AG04450 (cell line): ENCODE measurements at regions not wholly inside any gene's neighbourhood (a gene's known extent, or its start where the extent isn't known, plus 50 kb on each side); places are given as distances from the start of the nearest gene placed in this dataset.

Experiments
- CTCF ChIA-PET: fragments of 300-600, 350-600 bp; formaldehyde crosslinking; extraction: SDS; loops from one replicate; lab custom pipeline; 2022; ENCODE audit warnings: antibody characterized with exemption, inconsistent platforms; lab: Charles Lee
- POLR2A ChIA-PET: fragments of 350-600 bp; formaldehyde crosslinking; extraction: SDS; loops from one replicate; lab custom pipeline; 2021; ENCODE audit warnings: antibody characterized with exemption, inconsistent platforms; lab: Yijun Ruan, JAX
- DNase-seq: peaks from one replicate; pipeline ENCODE4 v3.0.0-alpha.2; 2011; ENCODE audit warnings: low read depth, low spot score
- H3K27ac ChIP-seq: one replicate; pipeline ENCODE4 v1.5.1; 2012; ENCODE audit warnings: low read depth, low read length, control low read depth
- H3K27me3 ChIP-seq: one replicate; pipeline ENCODE4 v1.6.0; 2012; ENCODE audit warnings: low read length; ENCODE audit not compliant: control insufficient read depth, insufficient read depth
- H3K4me3 ChIP-seq: 2 replicates; pipeline ENCODE4 v1.5.1; 2011; ENCODE audit warnings: mild to moderate bottlenecking, low read depth, low read length, control low read depth
- H3K9me3 ChIP-seq: 2 replicates; pipeline ENCODE4 v1.5.1; 2012; ENCODE audit warnings: low read length; ENCODE audit not compliant: control insufficient read depth, insufficient read depth
- TF ChIP-seq, protein P1 (sequence below): IDR thresholded peaks from 2 replicates; pipeline ENCODE4 v1.5.1; 2011; ENCODE audit warnings: low read depth, low read length, control low read depth, inconsistent platforms

DNA sequence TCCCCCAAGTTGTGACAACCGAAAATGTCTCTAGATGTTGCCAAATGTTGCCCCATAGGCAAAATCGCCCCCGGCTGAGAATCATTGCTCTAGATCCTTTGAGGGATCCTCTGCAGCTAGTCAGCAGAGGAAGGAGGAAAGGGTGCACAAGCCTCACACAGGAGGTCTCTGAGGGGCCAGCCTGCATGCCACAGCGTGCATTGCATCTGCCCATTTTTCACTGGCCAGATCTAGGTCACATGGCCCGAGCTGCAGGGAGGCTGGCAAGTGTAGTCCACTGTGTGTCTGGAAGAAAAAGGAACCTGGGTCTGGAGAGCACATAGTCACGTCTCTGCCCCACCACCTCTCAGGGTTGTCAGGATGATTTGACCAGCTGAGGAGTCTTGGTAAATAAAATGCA, 138.2 kb downstream of the CCT6B start:
- Histone ChIP-seq H3K27ac (no peak overlapping the region), H3K9me3 (no peaks in the 10 kb centered on the region), H3K4me3 (no peak overlapping the region), H3K27me3 (no peaks in the 10 kb centered on the region)
- TF ChIP-seq, protein P1, sequence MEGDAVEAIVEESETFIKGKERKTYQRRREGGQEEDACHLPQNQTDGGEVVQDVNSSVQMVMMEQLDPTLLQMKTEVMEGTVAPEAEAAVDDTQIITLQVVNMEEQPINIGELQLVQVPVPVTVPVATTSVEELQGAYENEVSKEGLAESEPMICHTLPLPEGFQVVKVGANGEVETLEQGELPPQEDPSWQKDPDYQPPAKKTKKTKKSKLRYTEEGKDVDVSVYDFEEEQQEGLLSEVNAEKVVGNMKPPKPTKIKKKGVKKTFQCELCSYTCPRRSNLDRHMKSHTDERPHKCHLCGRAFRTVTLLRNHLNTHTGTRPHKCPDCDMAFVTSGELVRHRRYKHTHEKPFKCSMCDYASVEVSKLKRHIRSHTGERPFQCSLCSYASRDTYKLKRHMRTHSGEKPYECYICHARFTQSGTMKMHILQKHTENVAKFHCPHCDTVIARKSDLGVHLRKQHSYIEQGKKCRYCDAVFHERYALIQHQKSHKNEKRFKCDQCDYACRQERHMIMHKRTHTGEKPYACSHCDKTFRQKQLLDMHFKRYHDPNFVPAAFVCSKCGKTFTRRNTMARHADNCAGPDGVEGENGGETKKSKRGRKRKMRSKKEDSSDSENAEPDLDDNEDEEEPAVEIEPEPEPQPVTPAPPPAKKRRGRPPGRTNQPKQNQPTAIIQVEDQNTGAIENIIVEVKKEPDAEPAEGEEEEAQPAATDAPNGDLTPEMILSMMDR = no peak
- CTCF ChIA-PET = no interaction called here
- POLR2A ChIA-PET = no interaction called here
- DNase-seq = no peak

DNA sequence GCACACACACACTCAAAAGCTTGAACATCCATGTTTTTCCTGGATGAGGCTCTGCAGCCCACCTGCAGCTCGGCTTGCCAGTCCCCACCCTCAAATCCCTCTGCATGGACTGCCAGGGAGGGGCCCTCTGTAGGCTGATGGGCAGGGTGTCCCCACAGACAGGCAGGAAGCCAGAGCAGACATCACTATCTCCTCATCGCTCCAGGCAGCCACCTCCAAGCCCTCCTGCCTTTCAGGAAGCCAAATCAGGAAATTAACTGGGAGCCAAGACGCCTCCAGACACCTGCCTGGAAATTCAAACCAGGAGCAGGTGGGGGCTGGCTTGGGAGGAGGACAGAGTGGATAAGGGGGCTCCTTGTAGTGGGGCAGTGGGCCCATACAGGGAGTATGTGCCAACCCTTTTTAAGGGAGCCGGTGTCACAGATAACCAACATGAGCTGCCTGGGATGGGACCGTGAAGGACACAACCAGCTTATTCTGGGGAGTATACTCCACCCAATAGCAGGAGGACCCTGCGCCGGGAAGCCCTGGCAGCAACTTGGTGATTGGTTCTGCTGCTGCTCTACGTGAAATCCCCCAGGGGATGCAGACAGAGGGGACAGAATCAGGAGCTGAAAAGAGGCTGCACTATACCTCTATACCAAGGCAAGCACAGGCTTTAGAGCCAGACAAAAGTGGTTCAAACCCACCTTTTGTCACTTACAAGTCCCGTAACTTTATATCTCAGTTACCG, 139.1 kb downstream of the CCT6B start:
- TF ChIP-seq, protein P1 = no peak
- H3K27me3 ChIP-seq = no peaks in the 10 kb centered on the region
- ChIA-PET CTCF (no interaction called here), POLR2A (no interaction called here)
- H3K27ac ChIP-seq = no peak overlapping the region
- no peaks in the 10 kb centered on the region for H3K9me3 ChIP-seq
- no peak overlapping the region for H3K4me3 ChIP-seq
- no peak for DNase-seq

DNA sequence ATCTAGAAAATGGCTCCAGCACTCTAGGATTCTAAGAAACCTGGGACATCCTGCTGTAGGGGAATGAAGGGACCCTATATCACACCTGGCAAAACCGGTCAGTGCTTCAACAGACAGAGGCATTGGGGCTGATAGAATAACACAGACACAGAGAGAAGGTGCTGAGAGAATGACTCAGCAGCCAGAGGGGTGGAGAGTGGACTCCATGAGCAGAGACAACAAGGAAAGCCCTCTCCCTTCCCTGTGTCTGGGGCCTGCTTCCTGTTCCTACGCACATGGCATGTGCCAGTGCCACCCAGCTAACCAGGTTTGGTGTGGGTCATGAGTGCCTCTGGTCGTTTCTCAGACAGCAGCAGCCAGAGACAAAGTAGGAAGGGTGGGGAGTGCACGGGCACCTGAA, 140.3 kb downstream of the CCT6B start:
- Histone ChIP-seq H3K27ac (no peak overlapping the region), H3K27me3 (no peaks in the 10 kb centered on the region), H3K9me3 (no peaks in the 10 kb centered on the region), H3K4me3 (no peak overlapping the region)
- TF ChIP-seq, protein P1 = no peak
- no peak for DNase-seq
- ChIA-PET POLR2A (no interaction called here), CTCF (no interaction called here)

DNA sequence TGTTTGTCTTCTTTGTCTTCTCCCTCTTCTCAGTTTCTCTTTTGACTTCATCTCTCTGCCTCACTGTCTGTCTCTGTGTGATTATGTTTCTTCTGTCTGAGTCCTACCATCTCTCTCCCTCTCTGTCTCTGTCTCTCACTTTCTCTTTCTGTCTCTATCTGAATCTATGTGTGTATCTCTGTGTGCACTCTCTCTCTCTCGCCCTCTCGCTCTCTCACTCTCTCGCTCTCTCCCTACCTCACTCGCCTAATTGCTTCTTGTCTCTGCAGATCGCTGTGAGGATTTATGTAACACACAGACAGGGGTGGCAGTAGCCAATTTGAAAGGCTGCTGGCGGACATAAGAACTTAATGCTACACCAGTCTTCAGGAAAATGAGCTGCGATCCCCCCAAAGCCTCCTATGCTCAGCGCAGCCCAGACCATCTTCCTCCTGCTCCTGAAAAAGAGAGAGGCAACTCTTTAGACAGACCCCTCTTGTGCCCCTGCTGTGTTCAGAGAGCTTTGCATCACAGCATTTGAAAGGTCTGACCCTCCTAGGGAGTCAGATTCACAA, 140.9 kb downstream of the CCT6B start:
- Histone ChIP-seq H3K4me3 (no peak overlapping the region), H3K27me3 (no peaks in the 10 kb centered on the region), H3K27ac (no peak overlapping the region), H3K9me3 (no peaks in the 10 kb centered on the region)
- ChIA-PET CTCF (no interaction called here), POLR2A (no interaction called here)
- TF ChIP-seq, protein P1 = no peak
- DNase-seq = no peak

DNA sequence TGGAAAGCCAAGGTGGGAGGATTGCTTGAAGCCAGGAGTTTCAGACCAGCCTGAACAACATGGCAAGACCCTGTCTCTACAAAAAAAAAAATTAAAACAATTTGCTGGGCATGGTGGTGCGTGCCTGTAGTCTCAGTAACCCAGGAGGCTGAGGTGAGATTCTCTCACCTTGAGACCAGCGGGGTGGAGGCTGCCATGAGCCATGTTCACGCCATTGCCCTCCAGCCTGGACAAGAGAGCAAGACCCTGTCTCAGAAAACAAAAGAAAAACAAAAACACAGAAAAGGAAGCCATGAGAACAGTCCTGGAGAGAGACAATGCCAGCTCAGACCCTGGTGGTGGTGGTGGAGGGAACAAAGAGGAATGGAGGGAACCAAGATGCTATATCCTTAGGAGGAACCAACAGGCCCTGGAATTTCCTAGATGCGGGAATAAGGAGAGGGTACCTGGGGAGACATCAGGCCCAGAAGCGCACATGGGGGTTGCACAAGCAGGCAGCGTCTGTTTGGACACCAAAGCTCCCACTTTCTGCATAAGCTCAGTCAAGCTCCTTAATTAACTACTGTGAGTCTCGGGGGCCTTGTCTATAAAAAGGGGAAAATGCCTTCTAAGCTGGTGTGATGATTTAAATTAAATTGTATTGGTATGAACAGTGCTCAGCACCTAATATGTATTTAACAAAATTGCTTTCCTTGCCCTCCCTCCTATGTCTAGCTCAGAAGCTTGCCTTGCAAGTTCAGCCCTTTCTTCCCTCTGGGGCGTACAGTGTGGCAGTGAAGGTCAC, 143.8 kb downstream of the CCT6B start:
- Histone ChIP-seq H3K27ac (no peak overlapping the region), H3K9me3 (no peaks in the 10 kb centered on the region), H3K4me3 (no peak overlapping the region), H3K27me3 (no peaks in the 10 kb centered on the region)
- DNase-seq = no peak
- ChIA-PET CTCF (no interaction called here), POLR2A (no interaction called here)
- TF ChIP-seq, protein P1 = no peak
